GM12892 (cell line): ENCODE measurements at regions not wholly inside any gene's neighbourhood (a gene's known extent, or its start where the extent isn't known, plus 50 kb on each side); places are given as distances from the start of the nearest gene placed in this dataset.

Experiments
- POLR2A ChIP-seq: IDR thresholded peaks from 2 replicates; pipeline ENCODE4 v1.6.1; 2011; ENCODE audit warnings: low read depth, low read length, control low read depth
- POLR2AphosphoS5 ChIP-seq: IDR thresholded peaks from 2 replicates; pipeline ENCODE4 v1.6.1; 2011; ENCODE audit warnings: low read depth, low read length, control low read depth
- TAF1 ChIP-seq: IDR thresholded peaks from 2 replicates; pipeline ENCODE4 v1.6.1; 2011; ENCODE audit warnings: low read depth, mild to moderate bottlenecking, control low read depth, low read length, borderline replicate concordance

DNA sequence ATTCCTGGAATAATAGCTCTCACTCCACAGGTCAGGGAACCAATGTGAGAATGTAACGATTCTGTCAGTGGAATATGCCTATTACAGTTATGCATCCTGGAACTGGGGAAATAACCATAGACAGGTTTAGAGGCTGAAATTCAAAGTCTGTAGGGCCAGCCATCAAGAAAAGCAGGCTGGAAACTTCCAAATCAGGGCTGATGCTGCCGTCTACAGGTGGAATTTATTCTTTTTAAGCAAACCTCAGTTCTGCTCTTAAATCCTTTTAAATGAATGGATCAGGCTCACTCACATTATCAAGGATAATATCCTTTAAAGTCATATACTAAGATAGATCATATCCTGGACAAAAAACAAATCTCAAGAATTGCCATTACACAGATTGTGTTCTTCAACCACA, 699.8 kb downstream of the NR2F2 start:
- no peak for TF ChIP-seq POLR2A
- TF ChIP-seq POLR2AphosphoS5 = no peak
- TF ChIP-seq TAF1 = no peak
